Fibroblast of lung (primary cell): ENCODE measurements at regions not wholly inside any gene's neighbourhood (a gene's known extent, or its start where the extent isn't known, plus 50 kb on each side); places are given as distances from the start of the nearest gene placed in this dataset.
"Not testable (repeated sequence)": the region's sequence is repeated elsewhere in the genome, so short reads cannot be mapped to it uniquely, and the experiment has no call there.

Experiments used
- CTCF ChIP-seq, 2 donors: IDR thresholded peaks in 1 of 2; conservative IDR thresholded peaks in 1 of 2; 1 replicate in 1 of 2; 2 replicates in 1 of 2; pipeline ENCODE4 v1.5.1; 2011 to 2012; ENCODE audit warnings: low read length in 2 of 2, control low read depth in 1 of 2, inconsistent platforms in 1 of 2, low read depth in 1 of 2, mild to moderate bottlenecking in 1 of 2
- EZH2 ChIP-seq: IDR thresholded peaks from 2 replicates; pipeline ENCODE4 v1.5.1; 2012; ENCODE audit warnings: low read length, control low read depth, mild to moderate bottlenecking; ENCODE audit errors: missing control alignments

DNA sequence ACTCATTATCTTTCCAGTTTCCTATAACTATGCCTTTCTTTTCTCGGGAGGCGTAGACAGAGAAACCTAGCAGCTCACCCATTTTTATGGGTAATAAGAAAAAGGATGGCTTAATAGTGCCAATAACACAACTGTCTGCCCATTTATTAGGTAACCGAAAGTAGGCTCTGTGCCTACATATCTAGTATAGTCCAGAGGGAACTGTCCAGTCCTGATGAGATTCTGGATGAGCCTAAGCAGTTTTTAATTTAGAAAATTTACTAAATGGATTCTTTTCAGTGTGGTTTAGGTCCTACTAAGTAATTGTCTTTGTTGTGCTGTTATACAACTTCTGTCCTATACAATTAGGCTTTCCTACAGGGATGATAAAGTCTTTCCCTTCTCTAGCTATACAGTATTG is 157.6 kb downstream of the UNC93B1 start:
- TF ChIP-seq CTCF (conservative IDR thresholded peaks at IDR 0.05 in 1 of 2, IDR thresholded peaks at IDR 0.05 in 1 of 2; ENCODE audit: low read depth in 1 of 2, low read length in 2 of 2); EZH2: not testable (repeated sequence)
